ENCODE measurements at regions not wholly inside any gene's neighbourhood (a gene's known extent, or its start where the extent isn't known, plus 50 kb on each side); places are given as distances from the start of the nearest gene placed in this dataset.

GRCh38 chr4:35793766-35794165, 450.5 kb downstream of the ARAP2 start:
- H3K27me3 ChIP-seq (ENCODE audit: insufficient read depth, low read length, poor library complexity, severe bottlenecking): no peaks in the 10 kb centered on the region
- no peaks in the 10 kb centered on the region for H3K79me2 ChIP-seq (ENCODE audit: insufficient read depth, low read length)
- H3K9me3 ChIP-seq (ENCODE audit: insufficient read depth, low read depth, low read length): no peaks in the 10 kb centered on the region
- H3K36me3 ChIP-seq (ENCODE audit: insufficient read depth, low read length): no peaks in the 10 kb centered on the region
- TF ChIP-seq CTCF (conservative IDR thresholded peaks at IDR 0.05; ENCODE audit: low read length): no peak
- no peak for TF ChIP-seq EZH2phosphoT487 (IDR thresholded peaks at IDR 0.05; ENCODE audit: borderline replicate concordance)
- H3K9ac ChIP-seq (ENCODE audit: low read depth, low read length, poor library complexity, severe bottlenecking): no peak overlapping the region
- H3K4me3 ChIP-seq (ENCODE audit: low read length, poor library complexity, severe bottlenecking): no peak overlapping the region
- no peak overlapping the region for H3K4me2 ChIP-seq (ENCODE audit: low read depth, low read length, poor library complexity, severe bottlenecking)
- no peaks in the 10 kb centered on the region for H4K20me1 ChIP-seq (ENCODE audit: insufficient read depth, low read length, poor library complexity, severe bottlenecking)
- H3K9me2 ChIP-seq (replicated peaks; ENCODE audit: low read depth, low read length): no peaks in the 10 kb centered on the region
- no peaks in the 10 kb centered on the region for H3F3A ChIP-seq (ENCODE audit: low read depth)
- no peak overlapping the region for H2AFZ ChIP-seq (ENCODE audit: low read length)
- no peaks in the 10 kb centered on the region for H3K4me1 ChIP-seq (ENCODE audit: insufficient read depth, low read length, poor library complexity, severe bottlenecking)

GRCh38 chr4:35800669-35801068, 443.6 kb downstream of the ARAP2 start:
- H3K4me2 ChIP-seq (ENCODE audit: low read depth, low read length, poor library complexity, severe bottlenecking): no peak overlapping the region
- no peak overlapping the region for H2AFZ ChIP-seq (ENCODE audit: low read length)
- H3K36me3 ChIP-seq (ENCODE audit: insufficient read depth, low read length): no peaks in the 10 kb centered on the region
- no peaks in the 10 kb centered on the region for H3F3A ChIP-seq (ENCODE audit: low read depth)
- H3K9me2 ChIP-seq (replicated peaks; ENCODE audit: low read depth, low read length): no peaks in the 10 kb centered on the region
- no peaks in the 10 kb centered on the region for H3K4me1 ChIP-seq (ENCODE audit: insufficient read depth, low read length, poor library complexity, severe bottlenecking)
- TF ChIP-seq CTCF (conservative IDR thresholded peaks at IDR 0.05; ENCODE audit: low read length) (no peak), EZH2phosphoT487 (IDR thresholded peaks at IDR 0.05; ENCODE audit: borderline replicate concordance) (no peak)
- no peaks in the 10 kb centered on the region for H3K27me3 ChIP-seq (ENCODE audit: insufficient read depth, low read length, poor library complexity, severe bottlenecking)
- no peaks in the 10 kb centered on the region for H3K9me3 ChIP-seq (ENCODE audit: insufficient read depth, low read depth, low read length)
- H3K9ac ChIP-seq (ENCODE audit: low read depth, low read length, poor library complexity, severe bottlenecking): no peak overlapping the region
- no peaks in the 10 kb centered on the region for H3K79me2 ChIP-seq (ENCODE audit: insufficient read depth, low read length)
- no peaks in the 10 kb centered on the region for H4K20me1 ChIP-seq (ENCODE audit: insufficient read depth, low read length, poor library complexity, severe bottlenecking)
- H3K4me3 ChIP-seq (ENCODE audit: low read length, poor library complexity, severe bottlenecking): no peak overlapping the region

- H3K4me2 ChIP-seq (ENCODE audit: low read depth, low read length, poor library complexity, severe bottlenecking): no peak overlapping the region
- TF ChIP-seq CTCF (conservative IDR thresholded peaks at IDR 0.05; ENCODE audit: low read length) (no peak), EZH2phosphoT487 (IDR thresholded peaks at IDR 0.05; ENCODE audit: borderline replicate concordance) (no peak)
- no peaks in the 10 kb centered on the region for H3K79me2 ChIP-seq (ENCODE audit: insufficient read depth, low read length)
- H3F3A ChIP-seq (ENCODE audit: low read depth): no peaks in the 10 kb centered on the region
- no peaks in the 10 kb centered on the region for H4K20me1 ChIP-seq (ENCODE audit: insufficient read depth, low read length, poor library complexity, severe bottlenecking)
- H3K4me3 ChIP-seq (ENCODE audit: low read length, poor library complexity, severe bottlenecking): no peak overlapping the region
- H3K9me2 ChIP-seq (replicated peaks; ENCODE audit: low read depth, low read length): no peaks in the 10 kb centered on the region
- no peaks in the 10 kb centered on the region for H3K27me3 ChIP-seq (ENCODE audit: insufficient read depth, low read length, poor library complexity, severe bottlenecking)
- H3K4me1 ChIP-seq (ENCODE audit: insufficient read depth, low read length, poor library complexity, severe bottlenecking): no peaks in the 10 kb centered on the region
- no peaks in the 10 kb centered on the region for H3K36me3 ChIP-seq (ENCODE audit: insufficient read depth, low read length)
- H2AFZ ChIP-seq (ENCODE audit: low read length): no peak overlapping the region
- H3K9me3 ChIP-seq (ENCODE audit: insufficient read depth, low read depth, low read length): no peaks in the 10 kb centered on the region
- H3K9ac ChIP-seq (ENCODE audit: low read depth, low read length, poor library complexity, severe bottlenecking): no peak overlapping the region
These were observed 441.7 kb downstream of the ARAP2 start for GRCh38 chr4:35802644-35803043.

All from Loucy (cell line).